GM03348 (cell line): ENCODE measurements at regions not wholly inside any gene's neighbourhood (a gene's known extent, or its start where the extent isn't known, plus 50 kb on each side); places are given as distances from the start of the nearest gene placed in this dataset.

Source experiments
- DNase-seq: peaks from one replicate; pipeline ENCODE4 v3.0.0; 2012; ENCODE audit warnings: low spot score

GRCh38 chr5:143664623-143665022 is 147.3 kb upstream of the HMHB1 start:
- DNase-seq: no peak

- DNase-seq: no peak
Observed at GRCh38 chr5:143663872-143664271, 148.1 kb upstream of the HMHB1 start.

GRCh38 chr5:143662020-143662419 is 149.9 kb upstream of the HMHB1 start:
- no peak for DNase-seq

GRCh38 chr5:143660625-143661024 is 151.3 kb upstream of the HMHB1 start:
- DNase-seq: no peak

- no peak for DNase-seq
Observed at GRCh38 chr5:143659599-143660238, 152.2 kb upstream of the HMHB1 start.

GRCh38 chr5:143658956-143659355 is 153.0 kb upstream of the HMHB1 start:
- DNase-seq: no peak

GRCh38 chr5:143657647-143658285 is 154.2 kb upstream of the HMHB1 start:
- DNase-seq: no peak

- DNase-seq: no peak
Observed at GRCh38 chr5:143653766-143654282, 158.1 kb upstream of the HMHB1 start.

GRCh38 chr5:143653256-143653655 is 158.7 kb upstream of the HMHB1 start:
- DNase-seq: no peak

- DNase-seq: no peak
Observed at GRCh38 chr5:143652108-143652700, 159.8 kb upstream of the HMHB1 start.

- peak; percentile 70 for DNase-seq
Observed at GRCh38 chr5:143649937-143650621, 161.9 kb upstream of the HMHB1 start.

- DNase-seq: no peak
Observed at GRCh38 chr5:143648696-143649095, 163.3 kb upstream of the HMHB1 start.

GRCh38 chr5:143646961-143647360 is 165.0 kb upstream of the HMHB1 start:
- DNase-seq: no peak

GRCh38 chr5:143645356-143645755 is 166.6 kb upstream of the HMHB1 start:
- no peak for DNase-seq

- DNase-seq: no peak
Observed at GRCh38 chr5:143644727-143645126, 167.2 kb upstream of the HMHB1 start.

- DNase-seq: no peak
Observed at GRCh38 chr5:143642791-143643190, 169.2 kb upstream of the HMHB1 start.

GRCh38 chr5:143641549-143642355 is 170.2 kb upstream of the HMHB1 start:
- DNase-seq: no peak

GRCh38 chr5:143638654-143639053 is 173.3 kb upstream of the HMHB1 start:
- no peak for DNase-seq

GRCh38 chr5:143636931-143637528 is 174.9 kb upstream of the HMHB1 start:
- peak; percentile 33 for DNase-seq

GRCh38 chr5:143635888-143636287 is 176.1 kb upstream of the HMHB1 start:
- DNase-seq: no peak

- peak; percentile 54 for DNase-seq
Observed at GRCh38 chr5:143635146-143635752, 176.7 kb upstream of the HMHB1 start.
